ENCODE measurements at regions not wholly inside any gene's neighbourhood (a gene's known extent, or its start where the extent isn't known, plus 50 kb on each side); places are given as distances from the start of the nearest gene placed in this dataset.

DNA sequence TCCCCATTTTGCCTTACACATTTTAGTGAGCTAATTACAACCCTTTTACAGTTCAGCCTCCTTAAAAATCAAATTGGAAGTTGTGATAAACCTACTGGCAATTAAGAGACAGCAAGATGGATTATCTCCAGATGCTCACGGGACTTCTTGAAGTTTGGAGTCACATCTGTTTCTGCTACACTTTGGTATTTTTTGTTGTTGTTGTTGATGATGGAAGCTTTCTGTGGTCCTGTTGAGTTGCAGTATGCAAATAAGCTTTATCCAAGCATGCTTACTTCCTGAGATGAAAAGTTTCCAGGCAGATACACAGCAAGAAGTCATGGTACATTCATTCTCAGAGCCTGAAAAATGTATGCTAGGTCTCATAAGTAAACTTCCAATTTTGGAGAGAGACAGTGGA lies 670.0 kb upstream of the AMOT start:
- no peak for TF ChIP-seq POLR2A (IDR thresholded peaks at IDR 0.05)
- TF ChIP-seq, protein P1, sequence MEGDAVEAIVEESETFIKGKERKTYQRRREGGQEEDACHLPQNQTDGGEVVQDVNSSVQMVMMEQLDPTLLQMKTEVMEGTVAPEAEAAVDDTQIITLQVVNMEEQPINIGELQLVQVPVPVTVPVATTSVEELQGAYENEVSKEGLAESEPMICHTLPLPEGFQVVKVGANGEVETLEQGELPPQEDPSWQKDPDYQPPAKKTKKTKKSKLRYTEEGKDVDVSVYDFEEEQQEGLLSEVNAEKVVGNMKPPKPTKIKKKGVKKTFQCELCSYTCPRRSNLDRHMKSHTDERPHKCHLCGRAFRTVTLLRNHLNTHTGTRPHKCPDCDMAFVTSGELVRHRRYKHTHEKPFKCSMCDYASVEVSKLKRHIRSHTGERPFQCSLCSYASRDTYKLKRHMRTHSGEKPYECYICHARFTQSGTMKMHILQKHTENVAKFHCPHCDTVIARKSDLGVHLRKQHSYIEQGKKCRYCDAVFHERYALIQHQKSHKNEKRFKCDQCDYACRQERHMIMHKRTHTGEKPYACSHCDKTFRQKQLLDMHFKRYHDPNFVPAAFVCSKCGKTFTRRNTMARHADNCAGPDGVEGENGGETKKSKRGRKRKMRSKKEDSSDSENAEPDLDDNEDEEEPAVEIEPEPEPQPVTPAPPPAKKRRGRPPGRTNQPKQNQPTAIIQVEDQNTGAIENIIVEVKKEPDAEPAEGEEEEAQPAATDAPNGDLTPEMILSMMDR (IDR thresholded peaks at IDR 0.05), result no peak
